SU-DHL-6 (cell line): ENCODE measurements at regions not wholly inside any gene's neighbourhood (a gene's known extent, or its start where the extent isn't known, plus 50 kb on each side); places are given as distances from the start of the nearest gene placed in this dataset.

Experiments used
- EZH2phosphoT487 ChIP-seq: fragments of 200-600 bp; sonication (generic), shearing (Covaris generic); conservative IDR thresholded peaks from 2 replicates; pipeline ENCODE4 v1.6.1; 2018; ENCODE audit warnings: mild to moderate bottlenecking, antibody characterized with exemption, low read length, moderate library complexity, mixed read lengths
- TF ChIP-seq, protein P1 (sequence below): fragments of 200-600 bp; sonication (generic); IDR thresholded peaks from one replicate; pipeline ENCODE4 v1.5.1; 2017; ENCODE audit warnings: antibody characterized with exemption, mild to moderate bottlenecking, low read length, moderate library complexity; ENCODE audit not compliant: insufficient read depth, poor library complexity, severe bottlenecking

GRCh38 chr4:152197211-152197610, 338.7 kb downstream of the FBXW7 start:
- TF ChIP-seq, protein P1, sequence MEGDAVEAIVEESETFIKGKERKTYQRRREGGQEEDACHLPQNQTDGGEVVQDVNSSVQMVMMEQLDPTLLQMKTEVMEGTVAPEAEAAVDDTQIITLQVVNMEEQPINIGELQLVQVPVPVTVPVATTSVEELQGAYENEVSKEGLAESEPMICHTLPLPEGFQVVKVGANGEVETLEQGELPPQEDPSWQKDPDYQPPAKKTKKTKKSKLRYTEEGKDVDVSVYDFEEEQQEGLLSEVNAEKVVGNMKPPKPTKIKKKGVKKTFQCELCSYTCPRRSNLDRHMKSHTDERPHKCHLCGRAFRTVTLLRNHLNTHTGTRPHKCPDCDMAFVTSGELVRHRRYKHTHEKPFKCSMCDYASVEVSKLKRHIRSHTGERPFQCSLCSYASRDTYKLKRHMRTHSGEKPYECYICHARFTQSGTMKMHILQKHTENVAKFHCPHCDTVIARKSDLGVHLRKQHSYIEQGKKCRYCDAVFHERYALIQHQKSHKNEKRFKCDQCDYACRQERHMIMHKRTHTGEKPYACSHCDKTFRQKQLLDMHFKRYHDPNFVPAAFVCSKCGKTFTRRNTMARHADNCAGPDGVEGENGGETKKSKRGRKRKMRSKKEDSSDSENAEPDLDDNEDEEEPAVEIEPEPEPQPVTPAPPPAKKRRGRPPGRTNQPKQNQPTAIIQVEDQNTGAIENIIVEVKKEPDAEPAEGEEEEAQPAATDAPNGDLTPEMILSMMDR = no peak
- TF ChIP-seq EZH2phosphoT487 = no peak
